HepG2 (cell line): ENCODE measurements at regions not wholly inside any gene's neighbourhood (a gene's known extent, or its start where the extent isn't known, plus 50 kb on each side); places are given as distances from the start of the nearest gene placed in this dataset.

ENCODE experiments used
- ATAC-seq: fragments of 200-7000 bp; cut with Tn5 transposase; 3 replicates; pipeline ENCODE4 v1.9.1; 2020; ENCODE audit warnings: mild to moderate bottlenecking, moderate library complexity
- BruUV-seq: library from RNA; stranded (reverse); fragments of 400-500 nt; replicated peaks from 2 replicates; lab custom pipeline; 2021; lab: Mats Ljungman, UMichigan
- CTCF ChIA-PET: fragments of 300-600 bp; formaldehyde crosslinking; extraction: SDS; loops from one replicate; lab custom pipeline; 2021; ENCODE audit warnings: low total read pairs, inconsistent platforms, low intra/inter-chr PET ratio; lab: Yijun Ruan, JAX
- POLR2A ChIA-PET: fragments of 350-600 bp; sonication (Branson Sonifier 250); formaldehyde crosslinking; loops from one replicate; lab custom pipeline; 2020; ENCODE audit warnings: antibody characterized with exemption, inconsistent platforms; lab: Yijun Ruan, JAX
- DNase-seq: peaks from one replicate; pipeline ENCODE4 v3.0.0-alpha.2; 2015; ENCODE audit warnings: low spot score
- FAIRE-seq: peaks from 3 replicates; lab custom pipeline; 2011; peaks lifted over from hg19 to GRCh38; lab: Jason Lieb, UNC
- H2AFZ ChIP-seq: one replicate; pipeline ENCODE4 v1.6.1; 2011; ENCODE audit warnings: low read length, inconsistent platforms
- H3K27ac ChIP-seq: fragments of 300-600 bp; 3 replicates; pipeline ENCODE4 v1.8.0; 2011; ENCODE audit warnings: mixed run types, mild to moderate bottlenecking, mixed read lengths, low read length, inconsistent platforms; ENCODE audit not compliant: insufficient read depth; ENCODE audit errors: extremely low read length
- H3K27me3 ChIP-seq, 2 experiments: fragments of 200-600 bp in 1 of 2; 2 replicates in 1 of 2; 3 replicates in 1 of 2; pipeline versions ENCODE4 v1.6.0 to v1.8.0; 2011; ENCODE audit warnings: low read length in 2 of 2, mild to moderate bottlenecking in 2 of 2, moderate library complexity in 2 of 2, inconsistent platforms in 1 of 2; ENCODE audit not compliant: insufficient read depth in 2 of 2, control insufficient read depth in 1 of 2
- H3K36me3 ChIP-seq, 2 experiments: fragments of 200-600 bp in 1 of 2; replicated peaks in 1 of 2; 2 replicates in 1 of 2; 3 replicates in 1 of 2; pipeline versions ENCODE4 v1.5.1 to v1.8.0; 2011; ENCODE audit warnings: low read length in 2 of 2, inconsistent platforms in 1 of 2; ENCODE audit not compliant: insufficient read depth in 2 of 2, control insufficient read depth in 1 of 2
- H3K4me1 ChIP-seq: 2 replicates; pipeline ENCODE4 v1.5.1; 2012; ENCODE audit warnings: low read length, inconsistent platforms; ENCODE audit not compliant: insufficient read depth
- H3K4me2 ChIP-seq: 2 replicates; pipeline ENCODE4 v1.6.0; 2011; ENCODE audit warnings: low read depth, low read length, inconsistent platforms
- H3K4me3 ChIP-seq, 3 experiments: fragments of 200-600 bp in 1 of 3; sonication (generic), shearing (Covaris generic) in 1 of 3; replicated peaks in 1 of 3; 2 replicates each; pipeline ENCODE4 v1.5.1; 2011 to 2016; ENCODE audit warnings: low read length in 3 of 3, inconsistent platforms in 2 of 3, low read depth in 2 of 3, mild to moderate bottlenecking in 2 of 3, control low read depth in 1 of 3, mixed read lengths in 1 of 3; ENCODE audit not compliant: insufficient read depth in 1 of 3
- H3K79me2 ChIP-seq: one replicate; pipeline ENCODE4 v1.6.1; 2011; ENCODE audit warnings: low read length, inconsistent platforms; ENCODE audit not compliant: insufficient read depth
- H3K9ac ChIP-seq: 2 replicates; pipeline ENCODE4 v1.6.0; 2011; ENCODE audit warnings: mild to moderate bottlenecking, low read depth, low read length, inconsistent platforms; ENCODE audit not compliant: insufficient read depth
- H3K9me3 ChIP-seq: 2 replicates; pipeline ENCODE4 v1.5.1; 2012; ENCODE audit warnings: mild to moderate bottlenecking, low read length
- H4K20me1 ChIP-seq: 2 replicates; pipeline ENCODE4 v1.6.0; 2011; ENCODE audit warnings: inconsistent platforms, mild to moderate bottlenecking, low read length, moderate library complexity; ENCODE audit not compliant: insufficient read depth
- CBX1 ChIP-seq: IDR thresholded peaks from one replicate; pipeline ENCODE4 v1.6.1; 2016; ENCODE audit warnings: antibody characterized with exemption, low read depth
- JDP2 ChIP-seq: sonication (generic); formaldehyde crosslinking; IDR thresholded peaks from 2 replicates; pipeline ENCODE4 v1.8.1; 2022; ENCODE audit warnings: missing genetic modification reagents, borderline replicate concordance
- PTBP1 ChIP-seq: fragments of 200-400 bp; formaldehyde crosslinking; IDR thresholded peaks from 2 replicates; pipeline ENCODE4 v1.6.1; 2018; ENCODE audit warnings: low read length, low read depth; ENCODE audit not compliant: poor library complexity, severe bottlenecking
- SRSF1 ChIP-seq: fragments of 200-400 bp; formaldehyde crosslinking; optimal IDR thresholded peaks from 2 replicates; pipeline ENCODE3; 2017; ENCODE audit warnings: mild to moderate bottlenecking, low read depth, low read length, moderate library complexity
- TCF7 ChIP-seq: sonication (generic); IDR thresholded peaks from 2 replicates; pipeline ENCODE4 v1.6.1; 2016; ENCODE audit warnings: antibody characterized with exemption, low read depth
- ZFP62 ChIP-seq: sonication (generic); formaldehyde crosslinking; IDR thresholded peaks from 2 replicates; pipeline ENCODE4 v1.4.0; 2020; ENCODE audit warnings: missing genetic modification reagents
- ZFP82 ChIP-seq: sonication (generic); formaldehyde crosslinking; IDR thresholded peaks from 2 replicates; pipeline ENCODE4 v1.5.1; 2020; ENCODE audit warnings: mild to moderate bottlenecking, missing genetic modification reagents, borderline replicate concordance
- ZMAT5 ChIP-seq: sonication (generic); formaldehyde crosslinking; IDR thresholded peaks from 2 replicates; pipeline ENCODE4 v1.5.0; 2020; ENCODE audit warnings: mild to moderate bottlenecking, low read depth, missing genetic modification reagents, borderline replicate concordance
- ZNF17 ChIP-seq: sonication (generic); formaldehyde crosslinking; IDR thresholded peaks from 2 replicates; pipeline ENCODE4 v1.5.0; 2020; ENCODE audit warnings: mild to moderate bottlenecking, missing genetic modification reagents
- ZNF20 ChIP-seq: sonication (generic); formaldehyde crosslinking; IDR thresholded peaks from 2 replicates; pipeline ENCODE4 v1.4.0; 2020; ENCODE audit warnings: mild to moderate bottlenecking, moderate library complexity, missing genetic modification reagents
- ZNF549 ChIP-seq: sonication (generic); formaldehyde crosslinking; IDR thresholded peaks from 2 replicates; pipeline ENCODE4 v1.5.0; 2020; ENCODE audit warnings: missing genetic modification reagents
- ZNF660 ChIP-seq: sonication (generic); formaldehyde crosslinking; IDR thresholded peaks from 2 replicates; pipeline ENCODE4 v1.5.1; 2020; ENCODE audit warnings: mild to moderate bottlenecking, low read depth, missing genetic modification reagents, borderline replicate concordance
- WGBS: methylation state at CpG from one replicate; pipeline ENCODE4 v1.1.6; 2017; ENCODE audit warnings: low lambda C conversion rate; 5-methylcytosine and 5-hydroxymethylcytosine counted together
- in situ Hi-C: cut with HindIII; loops from 2 replicates; pipeline ENCODE4 v1.10.0; 2017; ENCODE audit warnings: low pct_unique_long_range_greater_than_20kb; ENCODE audit not compliant: extremely low pct_ligation_motif_present
- intact Hi-C: fragments of 100-400 bp; cut with micrococcal nuclease; formaldehyde crosslinking; loops from one replicate; pipeline ENCODE4 v1.10.0; 2022; ENCODE audit not compliant: unreplicated experiment
- TF ChIP-seq, protein P1 (sequence below): sonication (generic); formaldehyde crosslinking; IDR thresholded peaks from 2 replicates; pipeline ENCODE4 v1.9.0; 2021; ENCODE audit warnings: missing genetic modification reagents, borderline replicate concordance
- TF ChIP-seq, protein P2 (sequence below): sonication (generic); formaldehyde crosslinking; IDR thresholded peaks from 2 replicates; pipeline ENCODE4 v1.8.1; 2023; ENCODE audit warnings: mild to moderate bottlenecking, missing genetic modification reagents
- TF ChIP-seq, protein P3 (sequence below): sonication (generic); formaldehyde crosslinking; IDR thresholded peaks from 2 replicates; pipeline ENCODE4 v1.5.0; 2020; ENCODE audit warnings: missing genetic modification reagents
- TF ChIP-seq, protein P4 (sequence below): sonication (generic); formaldehyde crosslinking; IDR thresholded peaks from 2 replicates; pipeline ENCODE4 v1.4.0; 2020; ENCODE audit warnings: missing genetic modification reagents

DNA sequence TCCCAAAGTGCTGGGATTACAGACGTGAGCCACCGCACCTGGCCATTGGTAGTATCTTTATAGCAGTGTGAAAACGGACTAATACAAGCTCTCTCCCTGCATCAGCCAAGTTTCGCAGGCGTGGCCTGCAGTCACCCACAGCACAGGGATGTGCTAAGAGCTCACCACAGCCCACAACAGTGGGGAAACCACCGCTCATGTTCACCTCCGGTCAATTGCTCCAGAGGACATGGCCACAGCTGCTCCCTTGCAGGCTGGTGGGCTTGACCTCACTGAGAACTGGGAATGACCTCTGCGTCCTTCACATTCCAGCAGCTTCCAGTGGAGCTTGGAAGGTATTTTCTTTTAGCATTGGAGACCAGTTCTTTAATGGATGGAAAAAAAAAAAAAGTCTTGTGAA lies 156.4 kb downstream of the KCTD15 start (continued):
- TF ChIP-seq, protein P1, sequence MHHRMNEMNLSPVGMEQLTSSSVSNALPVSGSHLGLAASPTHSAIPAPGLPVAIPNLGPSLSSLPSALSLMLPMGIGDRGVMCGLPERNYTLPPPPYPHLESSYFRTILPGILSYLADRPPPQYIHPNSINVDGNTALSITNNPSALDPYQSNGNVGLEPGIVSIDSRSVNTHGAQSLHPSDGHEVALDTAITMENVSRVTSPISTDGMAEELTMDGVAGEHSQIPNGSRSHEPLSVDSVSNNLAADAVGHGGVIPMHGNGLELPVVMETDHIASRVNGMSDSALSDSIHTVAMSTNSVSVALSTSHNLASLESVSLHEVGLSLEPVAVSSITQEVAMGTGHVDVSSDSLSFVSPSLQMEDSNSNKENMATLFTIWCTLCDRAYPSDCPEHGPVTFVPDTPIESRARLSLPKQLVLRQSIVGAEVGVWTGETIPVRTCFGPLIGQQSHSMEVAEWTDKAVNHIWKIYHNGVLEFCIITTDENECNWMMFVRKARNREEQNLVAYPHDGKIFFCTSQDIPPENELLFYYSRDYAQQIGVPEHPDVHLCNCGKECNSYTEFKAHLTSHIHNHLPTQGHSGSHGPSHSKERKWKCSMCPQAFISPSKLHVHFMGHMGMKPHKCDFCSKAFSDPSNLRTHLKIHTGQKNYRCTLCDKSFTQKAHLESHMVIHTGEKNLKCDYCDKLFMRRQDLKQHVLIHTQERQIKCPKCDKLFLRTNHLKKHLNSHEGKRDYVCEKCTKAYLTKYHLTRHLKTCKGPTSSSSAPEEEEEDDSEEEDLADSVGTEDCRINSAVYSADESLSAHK (CRISPR knock-in tag): no peak
- no peak for TF ChIP-seq ZFP62 (CRISPR knock-in tag)
- TF ChIP-seq, protein P2, sequence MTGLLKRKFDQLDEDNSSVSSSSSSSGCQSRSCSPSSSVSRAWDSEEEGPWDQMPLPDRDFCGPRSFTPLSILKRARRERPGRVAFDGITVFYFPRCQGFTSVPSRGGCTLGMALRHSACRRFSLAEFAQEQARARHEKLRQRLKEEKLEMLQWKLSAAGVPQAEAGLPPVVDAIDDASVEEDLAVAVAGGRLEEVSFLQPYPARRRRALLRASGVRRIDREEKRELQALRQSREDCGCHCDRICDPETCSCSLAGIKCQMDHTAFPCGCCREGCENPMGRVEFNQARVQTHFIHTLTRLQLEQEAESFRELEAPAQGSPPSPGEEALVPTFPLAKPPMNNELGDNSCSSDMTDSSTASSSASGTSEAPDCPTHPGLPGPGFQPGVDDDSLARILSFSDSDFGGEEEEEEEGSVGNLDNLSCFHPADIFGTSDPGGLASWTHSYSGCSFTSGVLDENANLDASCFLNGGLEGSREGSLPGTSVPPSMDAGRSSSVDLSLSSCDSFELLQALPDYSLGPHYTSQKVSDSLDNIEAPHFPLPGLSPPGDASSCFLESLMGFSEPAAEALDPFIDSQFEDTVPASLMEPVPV (CRISPR knock-in tag): no peak
- no peak for TF ChIP-seq PTBP1
- no peak for TF ChIP-seq TCF7
- no peak for TF ChIP-seq JDP2
- TF ChIP-seq, protein P3, sequence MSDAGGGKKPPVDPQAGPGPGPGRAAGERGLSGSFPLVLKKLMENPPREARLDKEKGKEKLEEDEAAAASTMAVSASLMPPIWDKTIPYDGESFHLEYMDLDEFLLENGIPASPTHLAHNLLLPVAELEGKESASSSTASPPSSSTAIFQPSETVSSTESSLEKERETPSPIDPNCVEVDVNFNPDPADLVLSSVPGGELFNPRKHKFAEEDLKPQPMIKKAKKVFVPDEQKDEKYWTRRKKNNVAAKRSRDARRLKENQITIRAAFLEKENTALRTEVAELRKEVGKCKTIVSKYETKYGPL: no peak
- TF ChIP-seq, all 625 proteins: peak for 0

DNA sequence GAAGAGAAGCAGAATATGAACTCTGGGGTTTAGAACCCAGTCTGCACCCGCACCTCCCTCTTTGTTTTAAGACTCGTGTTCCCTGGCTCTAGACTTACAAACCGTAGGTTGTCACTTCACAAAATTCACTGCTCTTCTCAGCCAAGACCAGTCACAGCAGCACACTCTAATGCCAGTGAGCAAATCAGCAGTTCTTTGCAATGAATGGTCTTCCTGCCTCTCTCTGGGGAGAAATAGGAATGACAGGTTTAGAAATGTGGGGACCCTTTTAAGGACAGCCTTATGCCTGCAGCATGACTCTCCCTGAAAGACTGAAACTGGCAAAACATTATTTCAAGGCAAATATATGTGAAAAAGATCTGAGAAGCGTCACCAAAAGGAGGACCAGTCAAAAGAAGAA lies 156.9 kb downstream of the KCTD15 start:
- ATAC-seq (no peak), FAIRE-seq (no peak), DNase-seq (no peak)
- BruUV-seq: no TSS peak
- Histone ChIP-seq H3K4me2 (no peak overlapping the region), H2AFZ (no peak overlapping the region), H3K9me3 (no peaks in the 10 kb centered on the region), H3K4me3 (no peak overlapping the region), H4K20me1 (no peaks in the 10 kb centered on the region), H3K36me3 (no peaks in the 10 kb centered on the region), H3K27ac (no peak overlapping the region), H3K79me2 (no peaks in the 10 kb centered on the region), H3K27me3 (peaks cover 0 to 41% of the 10 kb centered on the region in 2 experiments; a peak in 4 of 5 replicates), H3K9ac (no peak overlapping the region), H3K4me1 (no peaks in the 10 kb centered on the region)
- CTCF ChIA-PET: interaction anchor here (0.8 kb wide), 1 partner anchor 176 kb away, joined by 3 read pairs; no protein-coding TSS in a partner anchor
- WGBS: 0% methylated on average over 4 of the region's 4 CpGs
- in situ Hi-C loops (no loop called here), intact Hi-C loops (no loop called here)
- POLR2A ChIA-PET: no interaction called here
- TF ChIP-seq SRSF1 (no peak), ZNF17 (CRISPR knock-in tag) (no peak), ZNF660 (no peak), ZMAT5 (CRISPR knock-in tag) (no peak), ZFP82 (CRISPR knock-in tag) (no peak), ZNF549 (CRISPR knock-in tag) (no peak), CBX1 (no peak), ZNF20 (CRISPR knock-in tag) (no peak)
- TF ChIP-seq, protein P4, sequence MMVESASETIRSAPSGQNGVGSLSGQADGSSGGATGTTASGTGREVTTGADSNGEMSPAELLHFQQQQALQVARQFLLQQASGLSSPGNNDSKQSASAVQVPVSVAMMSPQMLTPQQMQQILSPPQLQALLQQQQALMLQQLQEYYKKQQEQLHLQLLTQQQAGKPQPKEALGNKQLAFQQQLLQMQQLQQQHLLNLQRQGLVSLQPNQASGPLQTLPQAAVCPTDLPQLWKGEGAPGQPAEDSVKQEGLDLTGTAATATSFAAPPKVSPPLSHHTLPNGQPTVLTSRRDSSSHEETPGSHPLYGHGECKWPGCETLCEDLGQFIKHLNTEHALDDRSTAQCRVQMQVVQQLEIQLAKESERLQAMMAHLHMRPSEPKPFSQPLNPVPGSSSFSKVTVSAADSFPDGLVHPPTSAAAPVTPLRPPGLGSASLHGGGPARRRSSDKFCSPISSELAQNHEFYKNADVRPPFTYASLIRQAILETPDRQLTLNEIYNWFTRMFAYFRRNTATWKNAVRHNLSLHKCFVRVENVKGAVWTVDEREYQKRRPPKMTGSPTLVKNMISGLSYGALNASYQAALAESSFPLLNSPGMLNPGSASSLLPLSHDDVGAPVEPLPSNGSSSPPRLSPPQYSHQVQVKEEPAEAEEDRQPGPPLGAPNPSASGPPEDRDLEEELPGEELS (CRISPR knock-in tag): no peak
